HG02870 (cell line): ENCODE measurements at regions not wholly inside any gene's neighbourhood (a gene's known extent, or its start where the extent isn't known, plus 50 kb on each side); places are given as distances from the start of the nearest gene placed in this dataset.

Source experiments
- ATAC-seq: cut with Tn5 transposase; IDR thresholded peaks from one replicate; pipeline ENCODE4 v1.9.1; 2021; ENCODE audit warnings: mild to moderate bottlenecking, moderate library complexity; ENCODE audit not compliant: unreplicated experiment

DNA sequence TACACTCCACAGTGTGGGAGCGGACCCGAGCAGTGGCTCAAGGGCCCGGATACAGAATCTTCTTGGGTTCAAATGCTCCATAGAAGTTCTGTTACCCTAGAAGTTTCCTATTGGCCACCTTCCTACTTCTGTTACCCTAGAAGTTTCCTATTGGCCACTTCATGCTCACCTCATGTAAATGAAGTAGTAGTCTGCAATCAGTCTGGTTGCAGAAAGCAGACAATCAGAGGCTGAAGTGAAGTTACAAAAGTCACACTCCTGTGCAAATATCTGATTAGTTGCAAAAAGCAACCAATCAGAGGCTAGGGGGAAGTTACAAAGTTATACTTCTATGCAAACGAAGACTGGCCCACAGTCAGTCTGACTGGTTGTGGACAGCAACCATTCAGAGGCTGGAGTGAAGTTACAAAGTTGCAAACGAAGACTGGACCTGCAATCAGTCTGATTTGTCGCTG is 77.8 kb upstream of the CPNE8 start:
- ATAC-seq = no peak

GRCh38 chr12:38977132-38977531 is 71.7 kb upstream of the CPNE8 start:
- no peak for ATAC-seq

GRCh38 chr12:38969706-38970105 is 64.3 kb upstream of the CPNE8 start:
- ATAC-seq = no peak

GRCh38 chr12:38961683-38962082 is 56.3 kb upstream of the CPNE8 start:
- ATAC-seq = no peak

GRCh38 chr12:38961012-38961411 is 55.6 kb upstream of the CPNE8 start:
- no peak for ATAC-seq

DNA sequence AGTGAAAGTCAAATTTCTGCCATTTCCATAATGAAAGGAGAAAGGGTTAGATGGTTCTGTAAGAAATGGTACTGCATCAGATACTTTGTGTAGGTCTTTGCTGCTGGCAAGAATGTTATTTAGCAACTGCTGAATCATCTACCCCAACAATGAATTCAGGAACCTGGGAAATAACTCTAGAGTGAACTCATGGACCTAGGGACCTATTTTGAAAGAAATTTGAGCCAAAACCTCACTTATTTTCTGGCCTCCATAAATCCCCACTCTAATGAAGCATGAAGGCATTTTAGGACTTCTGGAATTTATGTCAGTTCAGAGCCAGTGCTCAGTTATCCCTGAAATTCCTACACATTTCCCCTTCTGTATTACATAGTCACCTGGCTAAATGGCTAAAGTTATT is 50.9 kb upstream of the CPNE8 start:
- no peak for ATAC-seq
